ENCODE measurements at regions not wholly inside any gene's neighbourhood (a gene's known extent, or its start where the extent isn't known, plus 50 kb on each side); places are given as distances from the start of the nearest gene placed in this dataset.
"Not testable (repeated sequence)": the region's sequence is repeated elsewhere in the genome, so short reads cannot be mapped to it uniquely, and the experiment has no call there.

GRCh38 chr13:64579331-64579730 is 2650.8 kb downstream of the PCDH9 start:
- CTCF ChIA-PET, result interaction anchor here (0.7 kb wide), 1 partner anchor 27 kb away, joined by 3 read pairs; no protein-coding TSS in a partner anchor
- no peak for TF ChIP-seq CTCF (IDR thresholded peaks at IDR 0.05; ENCODE audit: control extremely low read depth, extremely low read depth, low read depth, missing control alignments)
- no peak for DNase-seq (ENCODE audit: extremely low spot score)
- POLR2A ChIA-PET, result no interaction called here

DNA sequence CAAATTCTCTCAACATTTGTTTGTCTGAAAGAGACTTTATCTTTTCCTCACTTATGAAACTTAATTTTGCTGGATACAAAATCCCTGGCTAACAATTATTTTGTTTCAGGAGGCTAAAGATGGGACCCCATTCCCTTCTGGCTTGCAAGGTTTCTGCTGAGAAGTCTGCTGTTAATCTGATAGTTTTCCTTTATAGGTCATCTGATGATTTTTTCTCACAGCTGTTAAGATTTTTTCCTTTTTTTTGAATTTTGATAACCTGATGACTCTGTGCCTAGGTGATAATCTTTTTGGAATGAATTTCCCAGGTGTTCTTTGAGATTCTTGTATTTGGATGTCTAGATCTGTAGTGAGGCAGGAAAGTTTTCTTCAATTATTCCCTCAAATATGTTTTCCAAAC is 2661.4 kb downstream of the PCDH9 start:
- CTCF ChIA-PET, result no interaction called here
- no peak for DNase-seq (ENCODE audit: extremely low spot score)
- POLR2A ChIA-PET, result no interaction called here
- no peak for TF ChIP-seq CTCF (IDR thresholded peaks at IDR 0.05; ENCODE audit: control extremely low read depth, extremely low read depth, low read depth, missing control alignments)

DNA sequence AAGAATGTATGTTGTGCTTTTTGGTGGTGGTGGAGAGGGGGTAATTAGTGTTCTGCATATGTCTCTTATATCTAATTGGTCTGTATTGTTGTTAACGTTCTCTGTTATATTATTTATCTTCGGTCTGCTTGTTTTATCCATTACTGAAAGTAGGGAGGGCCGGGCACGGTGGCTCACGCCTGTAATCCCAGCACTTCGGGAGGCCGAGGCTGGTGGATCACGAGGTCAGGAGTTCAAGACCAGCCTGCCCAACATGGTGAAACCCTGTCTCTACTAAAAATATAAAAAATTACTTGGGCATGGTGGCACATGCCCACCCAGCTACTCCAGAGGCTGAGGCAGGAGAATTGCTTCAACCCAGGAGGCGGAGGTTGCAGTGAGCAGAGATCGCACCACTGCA is 2672.1 kb downstream of the PCDH9 start:
- DNase-seq (ENCODE audit: extremely low spot score); POLR2A ChIA-PET; CTCF ChIA-PET: not testable (repeated sequence)

- TF ChIP-seq CTCF (IDR thresholded peaks at IDR 0.05; ENCODE audit: control extremely low read depth, extremely low read depth, low read depth, missing control alignments), result no peak
- POLR2A ChIA-PET, result no interaction called here
- CTCF ChIA-PET, result interaction anchor here (0.9 kb wide), 1 partner anchor 13 kb away, joined by 3 read pairs; no protein-coding TSS in a partner anchor
- DNase-seq (ENCODE audit: extremely low spot score), result no peak
Observed at GRCh38 chr13:64556376-64556775, 2673.8 kb downstream of the PCDH9 start.

- TF ChIP-seq CTCF (IDR thresholded peaks at IDR 0.05; ENCODE audit: control extremely low read depth, extremely low read depth, low read depth, missing control alignments), result no peak
- no peak for DNase-seq (ENCODE audit: extremely low spot score)
- POLR2A ChIA-PET, result no interaction called here
- CTCF ChIA-PET, result no interaction called here
Observed at GRCh38 chr13:64553411-64554129, 2676.6 kb downstream of the PCDH9 start.

DNA sequence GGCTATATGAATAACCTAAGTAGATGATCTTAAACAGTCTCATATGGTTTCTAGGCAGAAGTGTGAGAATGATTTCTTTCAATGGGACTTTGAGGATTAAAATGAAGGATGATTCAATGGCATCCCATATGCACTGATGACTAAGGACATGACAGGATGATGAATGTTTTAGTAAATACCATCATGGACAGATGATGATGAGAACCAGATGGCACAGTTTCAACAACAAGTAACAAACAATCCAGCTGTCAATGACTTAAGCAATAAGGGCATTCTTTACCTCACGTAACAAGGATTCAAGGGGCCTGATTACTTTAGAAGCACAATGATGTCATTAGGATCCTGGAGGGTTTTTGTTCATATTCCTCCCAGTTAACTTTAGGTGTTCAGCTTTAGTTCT is 2678.4 kb downstream of the PCDH9 start:
- DNase-seq (ENCODE audit: extremely low spot score), result no peak
- CTCF ChIA-PET, result no interaction called here
- no peak for TF ChIP-seq CTCF (IDR thresholded peaks at IDR 0.05; ENCODE audit: control extremely low read depth, extremely low read depth, low read depth, missing control alignments)
- POLR2A ChIA-PET, result no interaction called here

DNA sequence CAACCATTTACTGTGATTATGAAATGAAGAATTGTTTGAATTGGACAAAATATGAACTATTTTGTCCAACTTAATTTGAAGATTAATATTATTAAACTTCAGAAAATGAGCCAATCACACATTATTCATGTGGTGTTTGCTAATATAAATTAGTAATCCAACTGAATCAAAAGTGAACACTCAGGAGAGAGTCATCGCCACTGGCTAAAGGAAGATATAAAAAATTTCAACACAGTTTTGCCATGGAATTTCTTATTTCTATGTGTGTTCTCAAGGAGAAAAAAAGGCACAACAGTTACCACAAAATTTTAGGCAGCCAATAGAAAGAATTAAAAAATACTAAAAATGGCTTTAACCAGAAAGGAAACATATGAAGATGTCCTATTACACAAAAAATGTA is 2683.8 kb downstream of the PCDH9 start:
- no peak for DNase-seq (ENCODE audit: extremely low spot score)
- POLR2A ChIA-PET, result no interaction called here
- CTCF ChIA-PET, result no interaction called here
- TF ChIP-seq CTCF (IDR thresholded peaks at IDR 0.05; ENCODE audit: control extremely low read depth, extremely low read depth, low read depth, missing control alignments), result no peak
